PC-3 (cell line): ENCODE measurements at regions not wholly inside any gene's neighbourhood (a gene's known extent, or its start where the extent isn't known, plus 50 kb on each side); places are given as distances from the start of the nearest gene placed in this dataset.

Experiments used
- ATAC-seq: fragments of 200-7000 bp; cut with Tn5 transposase; 2 replicates; pipeline ENCODE4 v1.9.1; 2020; ENCODE audit warnings: mild to moderate bottlenecking, moderate library complexity
- BruUV-seq: library from RNA; stranded (reverse); fragments of 400-500 nt; replicated peaks from 2 replicates; lab custom pipeline; 2021; lab: Mats Ljungman, UMichigan
- CTCF ChIA-PET: fragments of 300-600 bp; sonication (Branson Sonifier 250); formaldehyde crosslinking; loops from one replicate; lab custom pipeline; 2022; ENCODE audit warnings: antibody characterized with exemption; lab: Charles Lee
- POLR2A ChIA-PET: fragments of 300-600 bp; sonication (Branson Sonifier 250); formaldehyde crosslinking; loops from one replicate; lab custom pipeline; 2022; ENCODE audit warnings: antibody characterized with exemption; ENCODE audit not compliant: unreplicated experiment; lab: Charles Lee
- DNase-seq: peaks from one replicate; pipeline ENCODE4 v3.0.0-alpha.2; 2015
- H2AFZ ChIP-seq: fragments of 300-600 bp; sonication (generic); 2 replicates; pipeline ENCODE4 v1.6.0; 2016; ENCODE audit warnings: antibody characterized with exemption, low read length
- H3F3A ChIP-seq: fragments of 300-600 bp; sonication (generic); one replicate; pipeline ENCODE4 v1.6.0; 2017; ENCODE audit warnings: antibody characterized with exemption, low read length, control low read depth, mild to moderate bottlenecking; ENCODE audit not compliant: unreplicated experiment
- H3K27ac ChIP-seq: fragments of 300-600 bp; sonication (generic); 2 replicates; pipeline ENCODE4 v1.5.1; 2016; ENCODE audit warnings: mild to moderate bottlenecking, low read length
- H3K27me3 ChIP-seq: fragments of 300-600 bp; sonication (generic); 2 replicates; pipeline ENCODE4 v1.6.1; 2016; ENCODE audit warnings: low read length, mixed read lengths
- H3K36me3 ChIP-seq: fragments of 300-600 bp; sonication (generic); 2 replicates; pipeline ENCODE4 v1.6.1; 2016; ENCODE audit warnings: low read depth, mixed run types, low read length, mixed read lengths
- H3K4me1 ChIP-seq: fragments of 300-600 bp; sonication (generic); 2 replicates; pipeline ENCODE4 v1.5.1; 2016; ENCODE audit warnings: low read length; ENCODE audit not compliant: insufficient read depth
- H3K4me2 ChIP-seq: fragments of 300-600 bp; sonication (generic); 2 replicates; pipeline ENCODE4 v1.6.0; 2016; ENCODE audit warnings: low read length
- H3K4me3 ChIP-seq: fragments of 300-600 bp; sonication (generic); 2 replicates; pipeline ENCODE4 v1.5.1; 2016; ENCODE audit warnings: mild to moderate bottlenecking, low read length, mixed read lengths
- H3K79me2 ChIP-seq: fragments of 300-600 bp; sonication (generic); 2 replicates; pipeline ENCODE4 v1.6.1; 2017; ENCODE audit warnings: low read length, mixed read lengths
- H3K9ac ChIP-seq: fragments of 300-600 bp; sonication (generic); 2 replicates; pipeline ENCODE4 v1.6.0; 2016; ENCODE audit warnings: mild to moderate bottlenecking, low read length
- H3K9me2 ChIP-seq: fragments of 300-600 bp; sonication (generic); replicated peaks from 2 replicates; pipeline ENCODE4 v1.6.1; 2016; ENCODE audit warnings: mixed run types, low read length, mixed read lengths
- H3K9me3 ChIP-seq: fragments of 300-600 bp; sonication (generic); 2 replicates; pipeline ENCODE4 v1.6.1; 2016; ENCODE audit warnings: low read length, mixed read lengths
- H4K20me1 ChIP-seq: fragments of 300-600 bp; sonication (generic); 2 replicates; pipeline ENCODE4 v1.6.1; 2016; ENCODE audit warnings: low read length, mixed read lengths
- CTCF ChIP-seq: fragments of 300-600 bp; sonication (generic); conservative IDR thresholded peaks from 2 replicates; pipeline ENCODE4 v1.5.1; 2017; ENCODE audit warnings: antibody characterized with exemption, low read depth, mild to moderate bottlenecking, low read length
- EZH2 ChIP-seq: fragments of 300-600 bp; sonication (generic); IDR thresholded peaks from one replicate; pipeline ENCODE4 v1.6.1; 2017; ENCODE audit warnings: antibody characterized with exemption, mild to moderate bottlenecking, low read length; ENCODE audit not compliant: unreplicated experiment
- EZH2phosphoT487 ChIP-seq: fragments of 300-600 bp; sonication (generic); IDR thresholded peaks from 2 replicates; pipeline ENCODE4 v1.6.1; 2018; ENCODE audit warnings: mild to moderate bottlenecking, antibody characterized with exemption, low read length, borderline replicate concordance
- intact Hi-C: fragments of 100-400 bp; cut with micrococcal nuclease; formaldehyde crosslinking; loops from 2 replicates; pipeline ENCODE4 v1.9.0; 2023

GRCh38 chr13:62243106-62243505 lies 827.5 kb upstream of the PCDH20 start:
- POLR2A ChIA-PET: no interaction called here
- H3K9me3 ChIP-seq: no peaks in the 10 kb centered on the region
- TF ChIP-seq EZH2phosphoT487 (no peak), EZH2 (no peak), CTCF (no peak)
- no peak overlapping the region for H2AFZ ChIP-seq
- H3K79me2 ChIP-seq: no peaks in the 10 kb centered on the region
- H3K9ac ChIP-seq: no peak overlapping the region
- no peaks in the 10 kb centered on the region for H4K20me1 ChIP-seq
- no peaks in the 10 kb centered on the region for H3K27me3 ChIP-seq
- H3K4me1 ChIP-seq: no peaks in the 10 kb centered on the region
- ATAC-seq (peak; percentile 67), DNase-seq (no peak)
- H3K4me3 ChIP-seq: no peak overlapping the region
- no peaks in the 10 kb centered on the region for H3K9me2 ChIP-seq
- no peaks in the 10 kb centered on the region for H3K36me3 ChIP-seq
- H3K4me2 ChIP-seq: no peak overlapping the region
- BruUV-seq: no TSS peak
- intact Hi-C loops: no loop called here
- CTCF ChIA-PET: no interaction called here
- no peak overlapping the region for H3K27ac ChIP-seq
- H3F3A ChIP-seq: no peaks in the 10 kb centered on the region

- DNase-seq (no peak), ATAC-seq (no peak)
- Histone ChIP-seq H3K27me3 (no peaks in the 10 kb centered on the region), H3K36me3 (no peaks in the 10 kb centered on the region), H4K20me1 (no peaks in the 10 kb centered on the region), H3K4me3 (no peak overlapping the region), H3K4me2 (no peak overlapping the region), H3F3A (no peaks in the 10 kb centered on the region), H3K79me2 (no peaks in the 10 kb centered on the region), H2AFZ (no peak overlapping the region), H3K27ac (no peak overlapping the region), H3K9me2 (no peaks in the 10 kb centered on the region), H3K9ac (no peak overlapping the region), H3K9me3 (no peaks in the 10 kb centered on the region), H3K4me1 (no peaks in the 10 kb centered on the region)
- intact Hi-C loops: no loop called here
- CTCF ChIA-PET: no interaction called here
- BruUV-seq: no TSS peak
- POLR2A ChIA-PET: no interaction called here
- TF ChIP-seq EZH2phosphoT487 (no peak), EZH2 (no peak), CTCF (no peak)
These were observed 819.3 kb upstream of the PCDH20 start for GRCh38 chr13:62234780-62235440.

- DNase-seq (no peak), ATAC-seq (no peak)
- Histone ChIP-seq H3F3A (no peaks in the 10 kb centered on the region), H3K4me2 (no peak overlapping the region), H2AFZ (no peak overlapping the region), H3K27me3 (no peaks in the 10 kb centered on the region), H3K9me2 (no peaks in the 10 kb centered on the region), H3K9me3 (no peaks in the 10 kb centered on the region), H3K4me1 (no peaks in the 10 kb centered on the region), H3K9ac (no peak overlapping the region), H3K27ac (no peak overlapping the region), H3K79me2 (no peaks in the 10 kb centered on the region), H4K20me1 (no peaks in the 10 kb centered on the region), H3K4me3 (no peak overlapping the region), H3K36me3 (no peaks in the 10 kb centered on the region)
- ChIA-PET POLR2A (interaction anchor here (0.7 kb wide), 1 partner anchor 242 kb away, joined by 3 read pairs; no protein-coding TSS in a partner anchor), CTCF (no interaction called here)
- TF ChIP-seq EZH2phosphoT487 (no peak), EZH2 (no peak), CTCF (no peak)
- BruUV-seq: no TSS peak
- intact Hi-C loops: no loop called here
These were observed 795.3 kb upstream of the PCDH20 start for GRCh38 chr13:62210951-62211350.
